SK-N-MC (cell line): ENCODE measurements at regions not wholly inside any gene's neighbourhood (a gene's known extent, or its start where the extent isn't known, plus 50 kb on each side); places are given as distances from the start of the nearest gene placed in this dataset.

Experiments
- DNase-seq: peaks from one replicate; pipeline ENCODE4 v3.0.0-alpha.2; 2011; ENCODE audit warnings: low read depth, low spot score
- H3K27ac ChIP-seq: fragments of 200-600 bp; sonication (generic); 2 replicates; pipeline ENCODE4 v1.5.1; 2016; ENCODE audit warnings: mixed run types
- H3K36me3 ChIP-seq: fragments of 200-600 bp; sonication (generic); 2 replicates; pipeline ENCODE4 v1.6.1; 2017; ENCODE audit warnings: antibody characterized with exemption, low read length, mixed read lengths; ENCODE audit not compliant: insufficient read depth
- H3K4me3 ChIP-seq: fragments of 200-600 bp; sonication (generic); 2 replicates; pipeline ENCODE4 v1.5.1; 2016
- H3K9ac ChIP-seq: fragments of 200-600 bp; sonication (generic); 2 replicates; pipeline ENCODE4 v1.8.0; 2017; ENCODE audit warnings: mixed run types, mixed read lengths; ENCODE audit not compliant: insufficient read length
- H3K9me3 ChIP-seq: fragments of 200-600 bp; sonication (generic); 2 replicates; pipeline ENCODE4 v1.6.1; 2017; ENCODE audit warnings: low read depth, mild to moderate bottlenecking, antibody characterized with exemption, low read length, moderate library complexity, mixed read lengths
- EZH2 ChIP-seq: fragments of 200-600 bp; sonication (generic); IDR thresholded peaks from one replicate; pipeline ENCODE4 v1.6.1; 2017; ENCODE audit warnings: antibody characterized with exemption
- FOXP2 ChIP-seq: optimal IDR thresholded peaks from 2 replicates; pipeline ENCODE3; 2011; ENCODE audit warnings: mild to moderate bottlenecking, moderate library complexity; ENCODE audit not compliant: insufficient read depth; ENCODE audit errors: extremely low read length, control extremely low read depth
- POLR2AphosphoS5 ChIP-seq: IDR thresholded peaks from 2 replicates; pipeline ENCODE4 v1.6.1; 2012; ENCODE audit warnings: mild to moderate bottlenecking, low read depth, low read length, borderline replicate concordance

DNA sequence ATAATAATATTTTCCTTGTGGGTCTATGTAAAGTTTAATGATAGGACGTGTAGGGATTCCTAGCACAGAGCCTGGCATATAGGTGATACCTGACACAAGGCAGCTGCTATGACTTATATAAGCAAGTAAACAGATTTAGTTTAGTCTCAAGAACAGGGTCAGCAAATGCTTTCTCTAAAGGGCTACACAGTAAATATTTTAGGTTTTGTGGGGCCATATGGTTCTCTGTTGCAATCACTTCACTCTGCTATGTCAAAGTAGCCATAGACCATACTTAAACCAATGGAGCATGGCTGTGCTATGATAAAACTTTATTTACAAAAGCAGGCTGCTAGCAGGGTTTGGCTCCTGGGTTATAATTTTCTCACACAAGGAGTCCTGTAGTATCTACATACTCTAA, 204.8 kb upstream of the KLF4 start:
- H3K9ac ChIP-seq, result no peak overlapping the region
- H3K4me3 ChIP-seq, result no peak overlapping the region
- H3K27ac ChIP-seq, result no peak overlapping the region
- DNase-seq, result no peak
- no peaks in the 10 kb centered on the region for H3K9me3 ChIP-seq
- H3K36me3 ChIP-seq, result no peaks in the 10 kb centered on the region
- no peak for TF ChIP-seq EZH2
- TF ChIP-seq FOXP2, result no peak
- TF ChIP-seq POLR2AphosphoS5, result no peak

DNA sequence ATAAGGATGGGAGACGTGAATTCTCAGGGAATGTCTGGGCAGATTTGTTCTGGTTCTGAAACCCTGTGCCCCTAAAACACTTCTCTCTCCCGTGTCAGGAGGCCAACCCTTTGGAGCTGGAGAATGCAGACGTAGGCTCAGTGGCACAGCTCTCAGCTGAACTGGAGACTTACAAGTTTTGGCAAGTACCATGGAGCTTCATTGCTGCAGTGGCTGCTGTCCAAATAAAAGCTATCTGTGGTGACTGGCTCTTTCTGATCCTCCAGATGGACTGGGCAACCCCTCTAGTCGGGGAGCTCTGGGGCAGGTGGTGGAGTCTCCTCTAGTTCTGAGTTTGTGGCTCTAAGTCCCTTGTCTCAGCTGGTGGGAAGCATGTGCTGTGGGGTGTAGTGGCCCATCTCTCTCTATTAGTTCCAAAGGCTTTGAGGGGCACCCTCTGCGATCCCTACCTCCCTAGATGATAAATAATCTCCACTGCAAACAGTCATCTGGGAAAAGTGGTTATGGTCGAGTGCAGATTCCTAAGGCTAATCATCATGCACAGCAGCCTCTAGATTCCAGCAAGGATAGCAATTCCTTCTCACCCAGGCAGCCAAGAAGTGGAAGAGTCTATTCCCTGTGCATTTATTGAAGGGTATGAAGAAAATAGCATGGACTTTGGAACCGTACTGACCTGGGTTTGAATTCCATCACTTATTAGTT, 204.2 kb upstream of the KLF4 start:
- Histone ChIP-seq H3K4me3 (no peak overlapping the region), H3K9me3 (no peaks in the 10 kb centered on the region), H3K27ac (no peak overlapping the region), H3K36me3 (no peaks in the 10 kb centered on the region), H3K9ac (no peak overlapping the region)
- DNase-seq, result no peak
- no peak for TF ChIP-seq FOXP2
- no peak for TF ChIP-seq POLR2AphosphoS5
- no peak for TF ChIP-seq EZH2

DNA sequence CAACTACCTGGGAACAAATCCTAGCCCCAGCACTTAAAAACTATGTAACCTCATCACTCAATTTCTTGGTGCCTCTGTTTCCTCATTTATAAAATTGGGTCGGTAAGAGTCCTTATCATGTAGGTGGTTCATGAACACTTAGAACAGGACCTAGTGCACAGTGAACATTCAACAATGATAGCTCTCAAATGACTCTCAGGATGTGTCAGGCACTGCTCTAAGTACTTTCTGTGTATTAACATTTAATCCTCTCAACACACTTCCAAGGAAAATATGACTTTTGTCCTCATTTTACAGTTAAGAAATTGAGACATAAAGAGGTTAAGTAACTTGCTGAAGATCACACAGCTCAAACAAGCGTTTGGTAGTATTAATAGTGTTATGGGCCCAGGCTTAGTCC, 202.1 kb upstream of the KLF4 start:
- no peaks in the 10 kb centered on the region for H3K9me3 ChIP-seq
- TF ChIP-seq FOXP2, result no peak
- no peak for TF ChIP-seq POLR2AphosphoS5
- no peak for TF ChIP-seq EZH2
- no peak overlapping the region for H3K9ac ChIP-seq
- no peak overlapping the region for H3K4me3 ChIP-seq
- no peak for DNase-seq
- no peaks in the 10 kb centered on the region for H3K36me3 ChIP-seq
- H3K27ac ChIP-seq, result no peak overlapping the region

DNA sequence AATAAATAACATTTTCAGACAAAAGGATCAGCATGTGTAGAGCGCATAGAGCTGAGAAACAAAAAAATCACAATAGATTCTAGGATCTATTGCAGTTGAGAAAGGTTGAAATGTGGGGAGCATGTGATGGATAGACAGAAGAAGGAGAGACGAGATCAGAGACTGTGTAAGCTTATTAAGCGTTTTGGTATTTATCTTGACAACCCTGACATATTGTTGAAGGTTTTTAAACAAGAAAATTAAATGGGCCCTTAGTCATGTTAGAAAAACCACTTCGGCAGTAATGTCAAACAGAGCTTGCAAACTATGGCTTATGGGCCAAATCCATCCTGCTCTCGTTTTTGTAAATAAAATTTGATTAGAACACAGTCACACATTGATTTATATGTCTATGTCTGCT, 200.5 kb upstream of the KLF4 start:
- Histone ChIP-seq H3K9me3 (no peaks in the 10 kb centered on the region), H3K4me3 (no peak overlapping the region), H3K9ac (no peak overlapping the region), H3K36me3 (no peaks in the 10 kb centered on the region), H3K27ac (no peak overlapping the region)
- no peak for DNase-seq
- TF ChIP-seq FOXP2 (no peak), POLR2AphosphoS5 (no peak), EZH2 (no peak)

DNA sequence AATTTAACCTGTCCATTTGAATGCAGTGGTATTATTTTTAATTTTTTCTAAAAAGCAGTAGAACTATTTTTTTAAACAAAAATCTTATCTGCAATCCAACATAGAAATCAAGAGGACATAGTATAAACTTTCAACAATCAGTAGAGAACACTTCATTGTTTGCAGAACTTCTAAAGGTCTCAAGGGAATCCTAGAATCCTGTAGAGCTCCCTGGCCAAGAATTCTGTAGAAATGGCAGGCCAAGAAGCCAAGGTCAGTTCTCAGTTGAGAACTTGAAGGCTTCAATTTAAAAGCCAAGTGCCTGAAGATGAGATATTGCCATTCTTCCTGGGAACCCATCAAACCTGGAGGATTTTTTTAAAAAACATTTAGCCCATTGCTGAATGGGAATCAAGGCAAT, 199.2 kb upstream of the KLF4 start:
- DNase-seq, result no peak
- Histone ChIP-seq H3K27ac (no peak overlapping the region), H3K9ac (no peak overlapping the region), H3K4me3 (no peak overlapping the region), H3K36me3 (no peaks in the 10 kb centered on the region), H3K9me3 (no peaks in the 10 kb centered on the region)
- TF ChIP-seq FOXP2, result no peak
- no peak for TF ChIP-seq POLR2AphosphoS5
- no peak for TF ChIP-seq EZH2

DNA sequence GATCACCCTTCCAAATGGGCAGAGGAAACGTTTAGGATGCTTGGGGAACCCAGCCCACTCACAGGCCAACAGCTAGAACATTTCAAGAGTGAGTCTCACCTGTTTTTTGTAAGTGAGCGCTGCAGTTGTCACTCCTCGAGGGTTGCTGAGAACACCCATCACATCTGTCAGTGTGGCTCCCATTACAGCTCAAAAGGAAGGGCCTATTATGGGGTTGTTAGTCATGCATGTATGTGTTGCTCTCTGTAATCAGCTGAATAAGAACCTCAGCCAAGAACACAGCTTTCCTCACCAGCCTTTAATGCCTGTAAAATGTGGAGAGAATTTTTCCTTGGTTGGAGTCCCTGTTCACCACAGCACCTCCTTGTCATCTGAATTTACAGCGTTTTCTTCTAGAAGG, 196.3 kb upstream of the KLF4 start:
- Histone ChIP-seq H3K27ac (no peak overlapping the region), H3K9ac (no peak overlapping the region), H3K36me3 (no peaks in the 10 kb centered on the region), H3K4me3 (no peak overlapping the region), H3K9me3 (no peaks in the 10 kb centered on the region)
- TF ChIP-seq POLR2AphosphoS5 (no peak), FOXP2 (no peak), EZH2 (no peak)
- DNase-seq, result no peak

DNA sequence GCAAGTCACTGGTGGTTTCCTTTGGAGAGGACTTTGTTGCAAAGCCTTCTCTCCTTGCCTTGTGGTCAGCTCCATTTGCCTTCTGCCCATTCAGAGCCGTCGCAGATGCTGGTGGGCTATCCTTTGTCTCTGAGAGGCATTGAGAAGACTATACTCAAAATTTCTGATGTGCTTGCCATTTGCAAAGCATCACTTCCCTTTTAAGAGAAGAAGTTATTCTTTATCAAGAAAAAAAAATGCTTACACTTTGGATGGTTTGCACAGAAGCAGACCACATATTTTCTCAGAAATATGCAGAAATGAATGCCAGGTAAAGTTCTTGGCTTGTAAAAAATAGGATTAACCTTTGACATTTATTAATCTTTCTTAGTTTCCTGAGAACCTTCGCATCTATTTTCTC, 195.8 kb upstream of the KLF4 start:
- Histone ChIP-seq H3K4me3 (no peak overlapping the region), H3K9me3 (no peaks in the 10 kb centered on the region), H3K36me3 (no peaks in the 10 kb centered on the region), H3K9ac (no peak overlapping the region), H3K27ac (no peak overlapping the region)
- DNase-seq, result no peak
- TF ChIP-seq FOXP2, result no peak
- no peak for TF ChIP-seq POLR2AphosphoS5
- TF ChIP-seq EZH2, result no peak

DNA sequence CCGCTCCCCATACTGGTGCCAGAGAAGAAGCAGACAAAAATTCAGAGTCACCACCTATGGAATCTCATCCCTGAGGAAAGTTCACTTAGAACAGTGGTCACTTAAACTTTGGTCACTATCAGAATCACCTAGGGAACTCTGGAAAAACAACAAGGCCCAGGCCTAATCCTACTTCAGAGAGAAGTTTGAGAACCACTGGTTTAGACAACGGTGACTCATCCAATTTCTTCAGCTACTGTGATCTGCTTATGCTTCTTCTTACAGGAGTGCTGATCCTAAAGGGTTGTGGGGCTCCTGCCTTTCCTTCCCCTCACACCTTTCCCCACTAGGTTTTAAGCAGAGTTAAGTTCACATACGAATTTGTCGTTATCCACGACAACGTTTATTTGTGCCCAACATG, 194.7 kb upstream of the KLF4 start:
- DNase-seq, result no peak

DNA sequence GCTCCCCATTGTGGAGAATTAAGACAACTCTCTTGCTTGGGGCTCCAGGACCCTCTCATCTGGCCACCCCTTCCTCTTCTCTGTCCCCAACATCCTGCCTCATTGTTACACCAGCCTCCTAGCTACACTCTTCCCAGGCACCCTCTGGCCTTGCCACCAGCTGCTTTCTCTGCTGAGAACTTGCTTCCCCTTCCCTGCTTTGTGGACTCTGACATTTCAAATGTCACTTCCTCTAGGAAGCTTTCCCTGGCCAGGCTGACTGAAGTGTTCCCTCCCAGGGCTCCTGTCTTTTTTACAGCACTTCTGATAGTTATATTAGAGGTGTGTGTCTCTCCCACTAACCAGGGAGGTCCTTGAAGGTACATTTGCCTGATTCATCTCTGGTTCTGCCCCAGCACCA, 194.0 kb upstream of the KLF4 start:
- H3K9ac ChIP-seq, result no peak overlapping the region
- TF ChIP-seq EZH2 (no peak), FOXP2 (no peak), POLR2AphosphoS5 (no peak)
- no peak for DNase-seq
- no peak overlapping the region for H3K27ac ChIP-seq
- H3K9me3 ChIP-seq, result no peaks in the 10 kb centered on the region
- H3K4me3 ChIP-seq, result no peak overlapping the region
- H3K36me3 ChIP-seq, result no peaks in the 10 kb centered on the region

More for the DNA sequence above, 194.7 kb upstream of the KLF4 start:
- no peak overlapping the region for H3K27ac ChIP-seq
- H3K9ac ChIP-seq, result no peak overlapping the region
- no peaks in the 10 kb centered on the region for H3K36me3 ChIP-seq
- H3K9me3 ChIP-seq, result no peaks in the 10 kb centered on the region
- H3K4me3 ChIP-seq, result no peak overlapping the region
- no peak for TF ChIP-seq POLR2AphosphoS5
- TF ChIP-seq EZH2, result no peak
- TF ChIP-seq FOXP2, result no peak
